Naive thymus-derived CD4-positive, alpha-beta T cell (primary cell): ENCODE measurements at regions not wholly inside any gene's neighbourhood (a gene's known extent, or its start where the extent isn't known, plus 50 kb on each side); places are given as distances from the start of the nearest gene placed in this dataset.
A peak's percentile ranks its signal among the peaks of the same experiment; 100 is the strongest.

Experiments used
- ATAC-seq: fragments of 150-1000 bp; cut with Tn5 transposase; 2 replicates; pipeline ENCODE4 v1.10.0; 2021; ENCODE audit warnings: mild to moderate bottlenecking, moderate library complexity
- CTCF ChIA-PET: fragments of 350-600 bp; sonication (Branson Sonifier 250); formaldehyde crosslinking; loops from one replicate; lab custom pipeline; 2021; ENCODE audit warnings: antibody characterized with exemption; lab: Charles Lee
- POLR2A ChIA-PET: fragments of 350-600 bp; sonication (Branson Sonifier 250); formaldehyde crosslinking; loops from one replicate; lab custom pipeline; 2021; ENCODE audit warnings: antibody characterized with exemption, inconsistent platforms; lab: Charles Lee
- DNase-seq, 9 donors: peaks; one replicate each; pipeline versions ENCODE4 v3.0.0 to v3.0.0-alpha.2; 2020 to 2022; ENCODE audit warnings: mixed read lengths in 1 of 9
- H3K27ac ChIP-seq: one replicate; pipeline ENCODE4 v1.7.0; 2013; ENCODE audit warnings: mild to moderate bottlenecking, low read depth, low read length, moderate library complexity
- H3K27me3 ChIP-seq, 2 donors: one replicate each; pipeline ENCODE4 v1.7.0; 2013; ENCODE audit warnings: low read length in 2 of 2, mild to moderate bottlenecking in 2 of 2, moderate library complexity in 2 of 2; ENCODE audit not compliant: control insufficient read depth in 2 of 2, insufficient read depth in 2 of 2
- H3K36me3 ChIP-seq, 3 experiments: 1 replicate in 2 of 3; 2 replicates in 1 of 3; pipeline ENCODE4 v1.7.0; 2013; ENCODE audit warnings: low read length in 3 of 3, mild to moderate bottlenecking in 3 of 3, moderate library complexity in 1 of 3; ENCODE audit not compliant: insufficient read depth in 3 of 3, control insufficient read depth in 2 of 3
- H3K4me1 ChIP-seq, 2 donors: one replicate each; pipeline ENCODE4 v1.7.0; 2013; ENCODE audit warnings: low read length in 2 of 2, mild to moderate bottlenecking in 2 of 2, moderate library complexity in 1 of 2; ENCODE audit not compliant: control insufficient read depth in 2 of 2, insufficient read depth in 2 of 2
- H3K4me3 ChIP-seq: 2 replicates; pipeline ENCODE4 v1.7.0; 2013; ENCODE audit warnings: mild to moderate bottlenecking, low read length
- H3K9me3 ChIP-seq, 3 experiments: 1 replicate in 2 of 3; 2 replicates in 1 of 3; pipeline ENCODE4 v1.7.0; 2013; ENCODE audit warnings: low read length in 3 of 3; ENCODE audit not compliant: control insufficient read depth in 2 of 3
- H3K27ac Mint-ChIP-seq, 9 donors: one replicate each; pipeline ENCODE4 v1.8.0; 2020 to 2022; ENCODE audit warnings: mixed read lengths in 9 of 9, mild to moderate bottlenecking in 8 of 9, moderate library complexity in 5 of 9, inconsistent platforms in 2 of 9
- H3K27me3 Mint-ChIP-seq, 5 donors: one replicate each; pipeline ENCODE4 v1.8.0; 2021 to 2022; ENCODE audit warnings: mixed read lengths in 5 of 5, mild to moderate bottlenecking in 1 of 5
- H3K36me3 Mint-ChIP-seq, 5 donors: one replicate each; pipeline ENCODE4 v1.8.0; 2020 to 2022; ENCODE audit warnings: mixed read lengths in 5 of 5, mild to moderate bottlenecking in 3 of 5, inconsistent platforms in 1 of 5
- H3K4me1 Mint-ChIP-seq, 7 donors: one replicate each; pipeline ENCODE4 v1.8.0; 2020 to 2022; ENCODE audit warnings: mixed read lengths in 7 of 7, mild to moderate bottlenecking in 3 of 7, inconsistent platforms in 1 of 7
- H3K4me3 Mint-ChIP-seq, 10 donors: one replicate each; pipeline ENCODE4 v1.8.0; 2020 to 2022; ENCODE audit warnings: mild to moderate bottlenecking in 10 of 10, mixed read lengths in 10 of 10, moderate library complexity in 6 of 10, inconsistent platforms in 2 of 10
- H3K9me3 Mint-ChIP-seq, 11 donors: one replicate each; pipeline ENCODE4 v1.8.0; 2020 to 2022; ENCODE audit warnings: mixed read lengths in 11 of 11, mild to moderate bottlenecking in 4 of 11, inconsistent platforms in 1 of 11, moderate library complexity in 1 of 11
- intact Hi-C, 2 donors: fragments of 100-400 bp; cut with micrococcal nuclease; formaldehyde crosslinking; loops; one replicate each; pipeline ENCODE4 v1.15.1; 2023

DNA sequence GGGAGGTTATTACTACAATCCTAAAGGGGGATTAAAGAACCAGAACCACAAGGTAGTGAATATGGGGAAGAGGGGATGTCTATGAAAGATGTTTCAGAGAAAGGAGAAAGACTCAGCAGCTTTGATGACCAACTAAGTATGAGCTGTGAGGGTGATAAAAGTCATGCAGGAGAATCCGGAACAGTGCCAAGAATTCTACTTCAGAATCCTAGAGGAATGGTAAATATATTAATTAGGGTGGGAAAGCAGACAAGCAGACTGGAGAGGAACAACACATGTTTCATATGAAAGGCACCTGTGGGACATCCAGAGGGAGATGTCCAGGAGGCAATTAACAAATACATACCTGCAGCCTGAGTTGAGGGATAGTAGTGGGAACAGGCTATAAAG is 642.2 kb upstream of the DIPK2B start:
- Mint-ChIP-seq H3K27me3 (no peaks in the 10 kb centered on the region), H3K4me1 (peaks cover 0 to 50% (median 9%) of the 10 kb centered on the region in 7 donors), H3K9me3 (peaks cover 0 to 3% (median 0%) of the 10 kb centered on the region in 11 donors), H3K36me3 (peaks cover 0 to 25% (median 0%) of the 10 kb centered on the region in 5 donors), H3K4me3 (no peak overlapping the region), H3K27ac (peak overlapping the region in 2 of 9 donors; percentile 31 to 34)
- ChIA-PET POLR2A (interaction anchor here (2.0 kb wide), 1 partner anchor 37 kb away, joined by 6 read pairs; no protein-coding TSS in a partner anchor), CTCF (interaction anchor here (0.9 to 2.2 kb wide), 2 partner anchors 41 to 43 kb away, joined by 3 to 15 read pairs; no protein-coding TSS in a partner anchor)
- no peaks in the 10 kb centered on the region for H3K36me3 ChIP-seq
- ATAC-seq: no peak
- DNase-seq: no peak
- no peaks in the 10 kb centered on the region for H3K9me3 ChIP-seq
- no peak overlapping the region for H3K27ac ChIP-seq
- no peaks in the 10 kb centered on the region for H3K4me1 ChIP-seq
- H3K27me3 ChIP-seq: no peaks in the 10 kb centered on the region
- intact Hi-C loops: loop anchor here (1.0 to 10.0 kb wide), 5 partner anchors 42 to 1884 kb away; no protein-coding TSS in a partner anchor
- H3K4me3 ChIP-seq: no peak overlapping the region

DNA sequence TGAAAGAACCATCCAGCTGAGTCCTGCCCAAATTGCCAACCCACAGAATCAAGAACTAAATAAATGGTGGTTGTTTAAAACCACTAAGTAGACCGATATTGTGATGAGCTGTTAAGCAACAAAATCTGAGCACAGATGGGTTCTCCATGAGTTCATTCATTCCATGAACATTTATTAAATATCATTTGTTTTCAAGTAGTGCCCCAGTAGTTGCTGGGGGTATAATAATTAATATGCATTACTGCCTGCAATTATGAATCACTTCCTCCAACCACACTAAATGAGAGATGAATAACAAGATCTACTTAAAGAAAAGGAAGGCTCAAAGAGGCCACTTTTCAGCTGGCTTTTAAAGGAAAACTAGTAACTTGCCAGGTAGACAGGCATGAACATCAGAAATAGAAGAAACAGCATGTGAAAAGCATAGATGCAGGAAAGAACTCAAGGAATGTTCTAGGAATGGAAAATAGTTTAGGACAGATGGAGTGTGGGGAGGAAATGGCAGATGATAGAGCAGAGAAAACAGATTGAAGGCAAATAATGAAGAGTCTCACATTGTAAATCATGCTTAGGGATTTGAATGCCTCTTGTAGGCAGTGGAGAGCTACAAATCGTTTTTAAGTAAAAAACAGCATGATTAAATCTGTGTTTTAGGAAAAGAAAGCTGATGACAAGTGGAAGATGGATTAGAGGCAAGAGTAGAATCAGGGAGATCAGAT is 641.7 kb upstream of the DIPK2B start:
- Mint-ChIP-seq H3K4me3 (peak overlapping the region in 1 of 10 donors; percentile 47), H3K9me3 (peaks cover 0 to 3% (median 0%) of the 10 kb centered on the region in 11 donors), H3K4me1 (peaks cover 0 to 48% (median 9%) of the 10 kb centered on the region in 7 donors), H3K27ac (peak overlapping the region in 4 of 9 donors; percentile 16 to 72 (median 38)), H3K36me3 (peaks cover 0 to 24% (median 0%) of the 10 kb centered on the region in 5 donors), H3K27me3 (no peaks in the 10 kb centered on the region)
- POLR2A ChIA-PET: interaction anchor here (2.0 kb wide), 1 partner anchor 36 kb away, joined by 6 read pairs; no protein-coding TSS in a partner anchor
- intact Hi-C loops: loop anchor here in 1 of 2 donors (2.0 to 10.0 kb wide), 3 partner anchors 78 to 1884 kb away; no protein-coding TSS in a partner anchor
- DNase-seq: no peak
- no peaks in the 10 kb centered on the region for H3K36me3 ChIP-seq
- H3K27ac ChIP-seq: no peak overlapping the region
- H3K27me3 ChIP-seq: no peaks in the 10 kb centered on the region
- no peaks in the 10 kb centered on the region for H3K9me3 ChIP-seq
- no peak for ATAC-seq
- H3K4me3 ChIP-seq: no peak overlapping the region
- CTCF ChIA-PET: interaction anchor here (0.9 to 2.2 kb wide), 3 partner anchors 34 to 43 kb away, joined by 3 to 15 read pairs (median 4); no protein-coding TSS in a partner anchor
- no peaks in the 10 kb centered on the region for H3K4me1 ChIP-seq

DNA sequence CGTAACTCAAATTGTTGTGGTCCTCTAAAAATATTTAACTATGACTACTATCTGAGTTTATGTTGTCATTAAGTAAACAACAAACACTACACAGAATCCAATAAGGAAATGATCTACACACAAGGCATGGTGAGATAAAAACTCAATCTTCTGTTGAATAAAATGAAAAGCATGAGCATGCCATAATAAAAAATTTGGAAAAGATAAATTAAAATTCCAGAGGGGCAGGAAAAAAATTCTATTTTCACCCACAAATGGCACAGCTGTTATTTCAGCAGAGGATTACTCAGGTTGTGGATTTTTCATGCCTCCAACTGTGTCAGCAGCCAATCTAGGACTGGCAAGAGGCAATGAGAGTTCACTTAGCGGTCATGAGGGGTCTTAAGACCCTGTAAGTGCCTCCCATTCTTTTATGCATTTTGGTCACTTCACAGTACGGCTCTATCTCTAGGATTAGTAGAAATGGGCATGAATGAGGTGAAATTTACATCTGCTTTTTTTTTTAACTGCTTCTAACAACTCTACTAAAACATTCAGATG is 639.8 kb upstream of the DIPK2B start:
- H3K4me1 Mint-ChIP-seq: peaks cover 0 to 40% (median 9%) of the 10 kb centered on the region in 7 donors
- H3K27me3 ChIP-seq: no peaks in the 10 kb centered on the region
- H3K27ac Mint-ChIP-seq: no peak overlapping the region
- peaks cover 0 to 19% (median 0%) of the 10 kb centered on the region in 5 donors for H3K36me3 Mint-ChIP-seq
- POLR2A ChIA-PET: no interaction called here
- intact Hi-C loops: loop anchor here in 1 of 2 donors (10.0 kb wide), 2 partner anchors 76 to 564 kb away; no protein-coding TSS in a partner anchor
- CTCF ChIA-PET: no interaction called here
- no peak overlapping the region for H3K4me3 Mint-ChIP-seq
- peaks cover 0 to 3% (median 0%) of the 10 kb centered on the region in 11 donors for H3K9me3 Mint-ChIP-seq
- H3K9me3 ChIP-seq: no peaks in the 10 kb centered on the region
- no peaks in the 10 kb centered on the region for H3K36me3 ChIP-seq
- no peak overlapping the region for H3K4me3 ChIP-seq
- no peak overlapping the region for H3K27ac ChIP-seq
- H3K27me3 Mint-ChIP-seq: no peaks in the 10 kb centered on the region
- no peaks in the 10 kb centered on the region for H3K4me1 ChIP-seq
- ATAC-seq (no peak), DNase-seq (no peak)

DNA sequence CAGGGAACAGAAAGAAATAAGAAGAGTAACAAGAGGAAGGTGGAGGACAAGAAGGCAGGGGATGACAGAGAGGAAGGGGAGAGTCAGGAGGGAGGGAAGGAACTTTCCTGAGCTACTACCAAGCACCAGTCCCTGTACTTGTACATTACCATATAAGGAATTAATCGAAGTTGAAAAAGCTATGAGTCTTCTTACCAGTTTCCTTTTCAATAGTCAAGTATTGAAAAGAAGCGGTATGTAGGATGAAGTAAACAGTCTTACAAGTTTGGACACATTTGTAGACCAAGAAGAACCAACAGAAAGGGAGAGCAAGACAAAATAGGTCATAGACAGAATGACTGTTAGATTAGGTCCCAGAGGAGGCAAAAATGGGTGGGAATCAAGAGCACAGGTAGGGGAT is 629.7 kb upstream of the DIPK2B start:
- Histone ChIP-seq H3K4me1 (no peaks in the 10 kb centered on the region), H3K27me3 (no peaks in the 10 kb centered on the region), H3K4me3 (no peak overlapping the region), H3K9me3 (no peaks in the 10 kb centered on the region), H3K27ac (no peak overlapping the region), H3K36me3 (no peaks in the 10 kb centered on the region)
- Mint-ChIP-seq H3K4me1 (peaks cover 0 to 43% (median 4%) of the 10 kb centered on the region in 7 donors), H3K27me3 (no peaks in the 10 kb centered on the region), H3K36me3 (peaks cover 0 to 27% (median 3%) of the 10 kb centered on the region in 5 donors), H3K27ac (peak overlapping the region in 1 of 9 donors; percentile 77), H3K4me3 (peak overlapping the region in 2 of 10 donors; percentile 7 to 59), H3K9me3 (peaks cover 0 to 5% (median 0%) of the 10 kb centered on the region in 11 donors)
- CTCF ChIA-PET: no interaction called here
- ATAC-seq (no peak), DNase-seq (no peak)
- POLR2A ChIA-PET: no interaction called here
- intact Hi-C loops: no loop called here

DNA sequence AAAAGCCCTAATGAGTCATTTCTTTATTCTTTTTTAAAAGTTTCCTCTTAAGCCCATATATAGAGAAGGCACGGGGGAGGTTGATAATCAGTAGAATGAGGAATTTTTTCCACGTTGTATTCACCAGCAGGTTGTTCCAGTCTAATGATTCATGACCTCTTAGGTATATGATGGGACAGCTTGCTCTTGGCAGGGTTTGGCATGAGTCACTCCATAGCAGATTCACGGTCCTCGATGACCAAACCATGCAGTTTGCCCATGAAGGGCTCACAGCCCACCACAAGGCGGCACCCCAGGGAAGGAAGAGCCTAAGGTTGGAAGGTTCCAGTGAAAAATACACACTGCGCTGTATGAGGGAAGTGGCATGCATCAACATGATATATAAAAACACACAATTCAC is 623.8 kb upstream of the DIPK2B start:
- no peak for ATAC-seq
- Mint-ChIP-seq H3K4me3 (no peak overlapping the region), H3K27ac (peak overlapping the region in 1 of 9 donors; percentile 46)

DNA sequence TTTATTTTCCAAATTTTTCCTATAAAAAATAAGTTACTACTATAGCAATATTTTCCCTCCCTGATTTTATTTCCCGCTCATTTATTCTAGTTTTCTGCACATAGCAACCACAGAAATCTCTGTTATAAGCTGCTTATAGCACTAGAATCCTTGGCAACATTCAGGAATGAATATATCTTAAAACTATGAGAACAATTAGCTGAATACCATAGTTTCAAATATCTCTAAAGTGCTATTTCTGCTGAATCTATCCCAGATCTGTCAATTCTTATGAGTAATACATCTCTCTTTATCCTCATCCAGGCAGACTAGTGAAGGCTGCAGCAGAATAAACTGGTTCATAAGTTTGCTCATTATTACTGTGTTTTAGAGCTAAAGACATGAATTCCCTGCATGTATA is 622.9 kb upstream of the DIPK2B start:
- Mint-ChIP-seq H3K4me3 (no peak overlapping the region), H3K27ac (no peak overlapping the region), H3K9me3 (no peaks in the 10 kb centered on the region), H3K27me3 (no peaks in the 10 kb centered on the region), H3K36me3 (peaks cover 0 to 19% (median 0%) of the 10 kb centered on the region in 5 donors), H3K4me1 (peaks cover 0 to 13% (median 0%) of the 10 kb centered on the region in 7 donors)
- no peak overlapping the region for H3K4me3 ChIP-seq
- intact Hi-C loops: no loop called here
- POLR2A ChIA-PET: no interaction called here
- H3K27me3 ChIP-seq: no peaks in the 10 kb centered on the region
- DNase-seq: no peak
- no peaks in the 10 kb centered on the region for H3K36me3 ChIP-seq
- H3K27ac ChIP-seq: no peak overlapping the region
- H3K4me1 ChIP-seq: no peaks in the 10 kb centered on the region
- ATAC-seq: no peak
- no peaks in the 10 kb centered on the region for H3K9me3 ChIP-seq
- CTCF ChIA-PET: interaction anchor here (1.1 kb wide), 1 partner anchor 21 kb away, joined by 3 read pairs; no protein-coding TSS in a partner anchor

More for the DNA sequence above, 623.8 kb upstream of the DIPK2B start:
- H3K27ac ChIP-seq: no peak overlapping the region
- no peaks in the 10 kb centered on the region for H3K9me3 ChIP-seq
- Mint-ChIP-seq H3K36me3 (peaks cover 0 to 14% (median 0%) of the 10 kb centered on the region in 5 donors), H3K4me1 (peaks cover 0 to 10% (median 0%) of the 10 kb centered on the region in 7 donors), H3K9me3 (no peaks in the 10 kb centered on the region), H3K27me3 (no peaks in the 10 kb centered on the region)
- no peaks in the 10 kb centered on the region for H3K36me3 ChIP-seq
- intact Hi-C loops: no loop called here
- peak in 1 of 9 donors; percentile 51 for DNase-seq
- ChIA-PET CTCF (interaction anchor here (1.1 kb wide), 1 partner anchor 22 kb away, joined by 3 read pairs; no protein-coding TSS in a partner anchor), POLR2A (no interaction called here)
- no peaks in the 10 kb centered on the region for H3K27me3 ChIP-seq
- no peaks in the 10 kb centered on the region for H3K4me1 ChIP-seq
- H3K4me3 ChIP-seq: no peak overlapping the region
